ENCODE measurements at regions not wholly inside any gene's neighbourhood (a gene's known extent, or its start where the extent isn't known, plus 50 kb on each side); places are given as distances from the start of the nearest gene placed in this dataset.

DNA sequence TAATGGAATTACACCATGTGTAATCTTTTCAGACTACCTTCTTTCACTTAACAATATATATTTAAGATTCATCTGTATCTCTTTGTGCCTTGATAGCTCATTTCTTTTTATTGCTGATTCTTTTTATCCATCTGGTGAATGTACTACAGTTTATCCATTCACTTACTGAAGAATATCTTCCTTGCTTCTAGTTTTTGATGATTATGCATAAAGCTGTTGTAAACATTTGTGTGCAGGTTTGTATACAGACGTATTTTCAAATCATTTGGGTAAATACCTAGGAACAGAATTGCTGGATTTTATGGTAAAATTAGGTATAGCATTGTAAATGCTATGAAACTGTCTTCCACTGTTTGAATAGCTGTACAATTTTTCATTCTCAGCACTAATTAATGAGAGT lies 592.6 kb upstream of the HS6ST1 start:
- Histone ChIP-seq H3K4me3 (ENCODE audit: low read depth in 2 of 2, low read length in 1 of 2) (no peak overlapping the region), H3K9me2 (no peaks in the 10 kb centered on the region), H3K36me3 (replicated peaks in 1 of 2; ENCODE audit: control insufficient read depth in 1 of 2, insufficient read depth in 2 of 2, low read length in 1 of 2) (no peaks in the 10 kb centered on the region), H3F3A (replicated peaks; ENCODE audit: insufficient read depth) (no peaks in the 10 kb centered on the region), H3K4me2 (no peak overlapping the region), H3K27ac (ENCODE audit: low read depth in 2 of 2, low read length in 1 of 2) (no peak overlapping the region), H4K20me1 (ENCODE audit: insufficient read depth) (no peaks in the 10 kb centered on the region), H3K4me1 (ENCODE audit: control insufficient read depth in 1 of 2, insufficient read depth in 2 of 2, low read depth in 1 of 2, low read length in 1 of 2) (no peaks in the 10 kb centered on the region), H3K27me3 (ENCODE audit: insufficient read depth) (no peaks in the 10 kb centered on the region), H3K9me3 (peaks cover 8% of the 10 kb centered on the region; the same call in 1 of the 2 replicates), H2AFZ (ENCODE audit: low read depth) (no peak overlapping the region), H3K79me2 (ENCODE audit: insufficient read depth) (no peaks in the 10 kb centered on the region), H3K9ac (no peak overlapping the region)
- no peak for TF ChIP-seq ZBTB33 (IDR thresholded peaks at IDR 0.05; ENCODE audit: borderline replicate concordance, low read depth)
- TF ChIP-seq NRF1 (IDR thresholded peaks at IDR 0.05; ENCODE audit: low read depth, low read length), result no peak
- no peak for TF ChIP-seq FOXM1 (IDR thresholded peaks at IDR 0.05; ENCODE audit: low read depth)
- TF ChIP-seq MXI1 (IDR thresholded peaks at IDR 0.05; ENCODE audit: low read depth, low read length), result no peak
- TF ChIP-seq CTCF (IDR thresholded peaks at IDR 0.05), result no peak
- TF ChIP-seq, protein P1, sequence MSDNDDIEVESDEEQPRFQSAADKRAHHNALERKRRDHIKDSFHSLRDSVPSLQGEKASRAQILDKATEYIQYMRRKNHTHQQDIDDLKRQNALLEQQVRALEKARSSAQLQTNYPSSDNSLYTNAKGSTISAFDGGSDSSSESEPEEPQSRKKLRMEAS (IDR thresholded peaks at IDR 0.05; ENCODE audit: low read depth), result no peak
- CTCF ChIA-PET, result no interaction called here
- POLR2A ChIA-PET, result no interaction called here
- 6% methylated on average over 1 of the region's 1 CpG for WGBS (ENCODE audit: low lambda C conversion rate)
- no peak for DNase-seq

DNA sequence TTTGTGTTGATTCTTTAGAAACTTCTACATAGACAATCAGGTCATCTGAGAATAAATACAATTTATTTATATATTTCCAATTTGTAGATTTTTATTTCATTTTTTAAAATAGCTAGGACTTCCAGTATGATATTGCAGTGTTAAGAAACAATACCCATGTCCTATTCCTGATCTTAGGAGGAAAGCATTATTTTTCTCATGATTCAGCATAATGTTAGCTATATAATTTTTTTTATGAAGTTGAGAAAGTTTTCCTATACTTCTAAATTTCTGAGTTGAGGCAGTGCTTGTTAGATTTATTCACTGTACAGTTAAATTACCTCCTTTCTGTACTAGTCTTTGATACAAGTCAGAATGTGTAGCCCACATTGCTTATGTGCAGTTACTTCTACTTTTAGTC lies 595.7 kb upstream of the HS6ST1 start:
- 0 out of 2 replicates have a peak, but pooled peaks cover 5% of the 10 kb centered on the region for H3K9me3 ChIP-seq
- no peaks in the 10 kb centered on the region for H3K9me2 ChIP-seq
- no peaks in the 10 kb centered on the region for H3K36me3 ChIP-seq (replicated peaks in 1 of 2; ENCODE audit: control insufficient read depth in 1 of 2, insufficient read depth in 2 of 2, low read length in 1 of 2)
- no peaks in the 10 kb centered on the region for H4K20me1 ChIP-seq (ENCODE audit: insufficient read depth)
- TF ChIP-seq, protein P2, sequence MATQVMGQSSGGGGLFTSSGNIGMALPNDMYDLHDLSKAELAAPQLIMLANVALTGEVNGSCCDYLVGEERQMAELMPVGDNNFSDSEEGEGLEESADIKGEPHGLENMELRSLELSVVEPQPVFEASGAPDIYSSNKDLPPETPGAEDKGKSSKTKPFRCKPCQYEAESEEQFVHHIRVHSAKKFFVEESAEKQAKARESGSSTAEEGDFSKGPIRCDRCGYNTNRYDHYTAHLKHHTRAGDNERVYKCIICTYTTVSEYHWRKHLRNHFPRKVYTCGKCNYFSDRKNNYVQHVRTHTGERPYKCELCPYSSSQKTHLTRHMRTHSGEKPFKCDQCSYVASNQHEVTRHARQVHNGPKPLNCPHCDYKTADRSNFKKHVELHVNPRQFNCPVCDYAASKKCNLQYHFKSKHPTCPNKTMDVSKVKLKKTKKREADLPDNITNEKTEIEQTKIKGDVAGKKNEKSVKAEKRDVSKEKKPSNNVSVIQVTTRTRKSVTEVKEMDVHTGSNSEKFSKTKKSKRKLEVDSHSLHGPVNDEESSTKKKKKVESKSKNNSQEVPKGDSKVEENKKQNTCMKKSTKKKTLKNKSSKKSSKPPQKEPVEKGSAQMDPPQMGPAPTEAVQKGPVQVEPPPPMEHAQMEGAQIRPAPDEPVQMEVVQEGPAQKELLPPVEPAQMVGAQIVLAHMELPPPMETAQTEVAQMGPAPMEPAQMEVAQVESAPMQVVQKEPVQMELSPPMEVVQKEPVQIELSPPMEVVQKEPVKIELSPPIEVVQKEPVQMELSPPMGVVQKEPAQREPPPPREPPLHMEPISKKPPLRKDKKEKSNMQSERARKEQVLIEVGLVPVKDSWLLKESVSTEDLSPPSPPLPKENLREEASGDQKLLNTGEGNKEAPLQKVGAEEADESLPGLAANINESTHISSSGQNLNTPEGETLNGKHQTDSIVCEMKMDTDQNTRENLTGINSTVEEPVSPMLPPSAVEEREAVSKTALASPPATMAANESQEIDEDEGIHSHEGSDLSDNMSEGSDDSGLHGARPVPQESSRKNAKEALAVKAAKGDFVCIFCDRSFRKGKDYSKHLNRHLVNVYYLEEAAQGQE (IDR thresholded peaks at IDR 0.05; ENCODE audit: low read depth, low read length), result no peak
- TF ChIP-seq, protein P3, sequence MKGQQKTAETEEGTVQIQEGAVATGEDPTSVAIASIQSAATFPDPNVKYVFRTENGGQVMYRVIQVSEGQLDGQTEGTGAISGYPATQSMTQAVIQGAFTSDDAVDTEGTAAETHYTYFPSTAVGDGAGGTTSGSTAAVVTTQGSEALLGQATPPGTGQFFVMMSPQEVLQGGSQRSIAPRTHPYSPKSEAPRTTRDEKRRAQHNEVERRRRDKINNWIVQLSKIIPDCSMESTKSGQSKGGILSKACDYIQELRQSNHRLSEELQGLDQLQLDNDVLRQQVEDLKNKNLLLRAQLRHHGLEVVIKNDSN (IDR thresholded peaks at IDR 0.05; ENCODE audit: borderline replicate concordance, low read depth), result no peak
- no peak for TF ChIP-seq RXRA (IDR thresholded peaks at IDR 0.05; ENCODE audit: borderline replicate concordance, low read depth)
- no peak for DNase-seq
- no peak overlapping the region for H3K27ac ChIP-seq (ENCODE audit: low read depth in 2 of 2, low read length in 1 of 2)
- H3K4me3 ChIP-seq (ENCODE audit: low read depth in 2 of 2, low read length in 1 of 2), result no peak overlapping the region
- H3K4me1 ChIP-seq (ENCODE audit: control insufficient read depth in 1 of 2, insufficient read depth in 2 of 2, low read depth in 1 of 2, low read length in 1 of 2), result no peaks in the 10 kb centered on the region
- H2AFZ ChIP-seq (ENCODE audit: low read depth), result no peak overlapping the region
- no peaks in the 10 kb centered on the region for H3K27me3 ChIP-seq (ENCODE audit: insufficient read depth)
- H3K9ac ChIP-seq, result no peak overlapping the region
- H3K79me2 ChIP-seq (ENCODE audit: insufficient read depth), result no peaks in the 10 kb centered on the region
- H3K4me2 ChIP-seq, result no peak overlapping the region
- no peaks in the 10 kb centered on the region for H3F3A ChIP-seq (replicated peaks; ENCODE audit: insufficient read depth)
- ChIA-PET CTCF (no interaction called here), POLR2A (no interaction called here)

Measured in SK-N-SH (cell line).